ENCODE measurements at regions not wholly inside any gene's neighbourhood (a gene's known extent, or its start where the extent isn't known, plus 50 kb on each side); places are given as distances from the start of the nearest gene placed in this dataset.

- DNase-seq (ENCODE audit: low read depth) = no peak
- H3K4me3 ChIP-seq (ENCODE audit: low read length) = no peak overlapping the region
- TF ChIP-seq, protein P1, sequence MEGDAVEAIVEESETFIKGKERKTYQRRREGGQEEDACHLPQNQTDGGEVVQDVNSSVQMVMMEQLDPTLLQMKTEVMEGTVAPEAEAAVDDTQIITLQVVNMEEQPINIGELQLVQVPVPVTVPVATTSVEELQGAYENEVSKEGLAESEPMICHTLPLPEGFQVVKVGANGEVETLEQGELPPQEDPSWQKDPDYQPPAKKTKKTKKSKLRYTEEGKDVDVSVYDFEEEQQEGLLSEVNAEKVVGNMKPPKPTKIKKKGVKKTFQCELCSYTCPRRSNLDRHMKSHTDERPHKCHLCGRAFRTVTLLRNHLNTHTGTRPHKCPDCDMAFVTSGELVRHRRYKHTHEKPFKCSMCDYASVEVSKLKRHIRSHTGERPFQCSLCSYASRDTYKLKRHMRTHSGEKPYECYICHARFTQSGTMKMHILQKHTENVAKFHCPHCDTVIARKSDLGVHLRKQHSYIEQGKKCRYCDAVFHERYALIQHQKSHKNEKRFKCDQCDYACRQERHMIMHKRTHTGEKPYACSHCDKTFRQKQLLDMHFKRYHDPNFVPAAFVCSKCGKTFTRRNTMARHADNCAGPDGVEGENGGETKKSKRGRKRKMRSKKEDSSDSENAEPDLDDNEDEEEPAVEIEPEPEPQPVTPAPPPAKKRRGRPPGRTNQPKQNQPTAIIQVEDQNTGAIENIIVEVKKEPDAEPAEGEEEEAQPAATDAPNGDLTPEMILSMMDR (conservative IDR thresholded peaks at IDR 0.05; ENCODE audit: low read length) = no peak
These were observed 384.4 kb downstream of the EIPR1 start for GRCh38 chr2:2993172-2993692.

DNA sequence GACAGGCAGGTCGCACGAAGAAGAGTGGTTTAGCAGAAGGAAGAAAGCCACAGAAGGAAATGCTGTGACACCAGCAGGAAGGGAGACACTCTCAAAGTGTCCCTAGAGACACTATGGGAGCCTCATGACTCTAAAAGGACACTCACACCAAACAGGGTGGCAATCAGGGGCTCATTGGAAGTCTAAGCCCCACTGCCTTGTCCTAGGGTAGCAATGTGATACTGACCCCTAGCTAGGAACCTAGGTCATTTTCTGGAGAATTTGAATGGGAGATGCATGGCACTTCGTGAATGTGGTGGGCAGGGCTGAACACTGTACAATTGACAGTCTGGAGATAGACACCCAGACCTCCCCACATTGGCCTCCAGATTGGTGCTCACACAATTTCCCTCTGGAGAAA is 385.0 kb downstream of the EIPR1 start:
- H3K4me3 ChIP-seq (ENCODE audit: low read length) = no peak overlapping the region
- DNase-seq (ENCODE audit: low read depth) = no peak
- TF ChIP-seq, protein P1 (conservative IDR thresholded peaks at IDR 0.05; ENCODE audit: low read length) = no peak

DNA sequence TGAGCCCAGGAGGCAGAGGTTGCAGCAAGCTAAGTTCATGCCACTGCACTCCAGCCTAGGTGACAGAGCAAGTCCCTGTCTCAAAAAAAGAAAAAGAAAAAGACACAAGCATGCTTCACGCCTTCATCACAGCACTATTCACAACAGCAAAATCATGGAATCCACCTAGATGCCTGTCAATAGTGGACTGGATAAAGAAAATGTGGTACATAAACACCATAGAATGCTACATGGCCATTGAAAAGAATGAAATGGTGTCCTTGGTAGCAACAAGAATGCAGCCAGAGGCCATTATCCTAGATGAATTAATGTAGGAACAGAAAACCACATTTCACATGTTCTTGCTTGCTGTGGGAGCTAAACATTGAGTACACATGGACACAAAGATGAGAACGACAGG is 392.6 kb downstream of the EIPR1 start:
- H3K4me3 ChIP-seq (ENCODE audit: low read length) = no peak overlapping the region
- DNase-seq (ENCODE audit: low read depth) = no peak
- TF ChIP-seq, protein P1 (conservative IDR thresholded peaks at IDR 0.05; ENCODE audit: low read length) = no peak

DNA sequence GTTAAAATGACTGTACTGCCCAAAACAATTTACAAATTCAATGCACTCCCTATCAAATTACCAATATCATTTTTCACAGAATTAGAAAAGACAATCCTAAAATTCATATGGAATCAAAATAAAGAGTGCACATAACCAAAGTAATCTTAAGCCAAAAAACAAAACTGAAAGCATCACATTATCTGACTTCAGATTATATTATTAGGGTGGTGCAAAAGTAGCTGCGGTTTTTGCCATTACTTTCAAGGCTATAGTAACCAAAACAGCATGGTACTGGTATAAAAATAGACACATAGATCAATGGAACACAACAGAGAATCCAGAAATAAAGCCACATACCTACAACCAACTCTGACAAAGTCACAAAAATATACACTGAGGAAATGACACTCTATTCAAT is 396.6 kb downstream of the EIPR1 start:
- no peak for DNase-seq (ENCODE audit: low read depth)
- no peak overlapping the region for H3K4me3 ChIP-seq (ENCODE audit: low read length)
- TF ChIP-seq, protein P1 (conservative IDR thresholded peaks at IDR 0.05; ENCODE audit: low read length) = no peak

GRCh38 chr2:2974982-2975381 is 402.6 kb downstream of the EIPR1 start:
- H3K4me3 ChIP-seq (ENCODE audit: low read length) = no peak overlapping the region
- TF ChIP-seq, protein P1 (conservative IDR thresholded peaks at IDR 0.05; ENCODE audit: low read length) = no peak
- DNase-seq (ENCODE audit: low read depth) = no peak

DNA sequence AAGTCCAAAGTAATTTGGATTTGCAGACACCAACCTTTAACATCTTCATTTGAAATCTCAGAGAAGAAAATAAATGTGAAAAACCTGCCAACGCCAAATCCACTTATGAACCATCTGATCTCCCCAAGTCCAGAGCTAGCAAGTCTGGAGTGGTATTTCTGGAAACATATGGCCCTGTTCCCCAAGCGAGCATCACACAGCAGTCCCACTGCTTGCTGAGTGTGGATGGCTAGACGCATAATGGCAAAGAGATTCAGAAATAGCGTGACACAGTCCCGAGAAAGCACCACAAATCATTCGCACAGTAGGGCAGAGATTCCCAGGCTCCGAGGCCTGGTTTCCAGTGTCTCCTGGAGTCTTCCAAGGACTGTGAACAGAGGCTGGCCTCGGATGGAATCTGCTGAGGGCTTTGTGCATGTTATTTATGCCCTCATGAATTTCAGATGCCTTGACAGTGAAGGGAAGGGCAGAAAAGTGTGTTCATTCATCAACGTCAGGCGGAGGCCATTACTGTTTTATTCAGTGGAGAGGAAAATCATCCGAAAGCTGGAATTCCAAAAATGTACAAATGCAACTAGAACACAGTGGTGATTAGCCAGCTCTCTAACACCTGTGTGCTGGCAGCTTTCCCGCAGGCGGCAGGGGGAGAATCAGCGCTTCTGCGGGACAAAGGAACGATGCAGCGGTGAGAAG is 417.0 kb downstream of the EIPR1 start:
- no peak for DNase-seq (ENCODE audit: low read depth)
- no peak overlapping the region for H3K4me3 ChIP-seq (ENCODE audit: low read length)
- TF ChIP-seq, protein P1 (conservative IDR thresholded peaks at IDR 0.05; ENCODE audit: low read length) = no peak

GRCh38 chr2:2950403-2950952 is 427.1 kb downstream of the EIPR1 start:
- TF ChIP-seq, protein P1 (conservative IDR thresholded peaks at IDR 0.05; ENCODE audit: low read length) = no peak
- no peak overlapping the region for H3K4me3 ChIP-seq (ENCODE audit: low read length)

More at GRCh38 chr2:2950403-2950952, 427.1 kb downstream of the EIPR1 start:
- DNase-seq (ENCODE audit: low read depth) = no peak

All from AG10803 (cell line).